Endometrium (tissue), 2 donors: ENCODE measurements at regions not wholly inside any gene's neighbourhood (a gene's known extent, or its start where the extent isn't known, plus 50 kb on each side); places are given as distances from the start of the nearest gene placed in this dataset.
A peak's percentile ranks its signal among the peaks of the same experiment; 100 is the strongest.
"Not testable (repeated sequence)": the region's sequence is repeated elsewhere in the genome, so short reads cannot be mapped to it uniquely, and the experiment has no call there.

ENCODE experiments used
- FAIRE-seq: peaks from 2 replicates; lab custom pipeline; 2012; peaks lifted over from hg19 to GRCh38; lab: Jason Lieb, UNC
- donor health status: control.
- donor health status: control.

DNA sequence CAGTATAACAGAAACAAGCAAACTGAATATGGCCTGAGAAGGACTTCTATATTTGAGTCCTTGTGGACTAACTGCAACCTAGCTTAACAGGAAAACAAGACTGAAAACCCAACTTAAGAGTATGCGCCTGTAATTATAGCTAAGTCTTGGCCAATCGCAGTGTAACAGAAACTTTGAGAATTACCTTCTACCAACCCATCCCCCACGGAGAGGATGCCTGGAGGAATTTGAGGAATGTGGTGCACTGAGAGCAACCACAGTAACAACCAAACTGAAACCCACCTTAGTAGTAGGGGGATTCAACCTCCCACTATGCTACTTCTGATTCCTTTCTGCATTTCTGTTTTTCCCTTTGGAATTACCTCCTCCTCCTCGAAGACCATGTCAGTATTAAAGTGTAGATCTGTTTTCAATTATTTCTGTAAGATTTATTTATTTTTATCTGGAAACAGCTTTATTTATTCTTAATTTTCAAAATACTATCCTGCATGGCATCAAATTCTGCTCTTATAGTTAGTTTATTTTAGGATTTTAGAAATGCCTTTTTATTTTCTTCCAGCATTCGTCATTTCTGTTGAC lies 393.6 kb downstream of the KCNA4 start:
- FAIRE-seq: peak; percentile 96

DNA sequence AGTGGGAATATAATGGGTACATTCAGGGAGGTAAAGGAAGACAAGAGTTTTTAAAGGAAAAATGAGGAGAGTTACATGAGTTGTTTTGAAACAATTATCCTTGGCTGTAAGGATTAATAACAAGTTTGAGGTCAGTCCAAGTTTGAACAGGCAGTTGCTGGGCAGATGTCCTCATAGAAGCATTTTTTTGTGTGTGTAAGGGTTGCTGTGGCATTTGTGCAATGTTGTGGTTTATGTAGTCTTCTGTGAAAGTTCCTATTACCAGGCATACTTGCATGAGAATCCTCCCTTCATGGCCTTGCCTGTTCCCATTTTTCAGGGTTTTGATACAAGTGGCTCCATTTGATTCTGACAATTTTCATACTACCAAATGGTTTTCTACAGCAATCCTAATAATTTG lies 400.2 kb downstream of the KCNA4 start:
- FAIRE-seq: no peak

DNA sequence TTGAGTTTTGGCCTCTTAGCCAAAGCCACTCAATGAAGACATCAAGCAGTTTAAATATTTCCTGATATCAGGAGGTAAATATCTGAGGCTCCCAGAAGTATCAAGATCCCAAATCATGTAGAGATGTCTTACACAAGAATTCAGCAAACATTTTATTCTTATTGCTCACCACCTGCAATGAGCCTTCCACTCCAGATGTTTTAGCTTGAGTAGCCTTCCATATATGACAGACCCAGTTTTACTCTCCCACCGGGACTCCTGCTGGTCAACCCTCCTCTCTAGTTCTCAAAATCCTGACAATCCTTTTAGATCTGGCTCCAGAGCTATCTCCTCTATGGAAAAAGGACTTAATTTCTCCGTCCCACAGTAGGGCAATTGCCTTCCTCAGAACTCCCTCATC lies 404.4 kb downstream of the KCNA4 start:
- FAIRE-seq: no peak

DNA sequence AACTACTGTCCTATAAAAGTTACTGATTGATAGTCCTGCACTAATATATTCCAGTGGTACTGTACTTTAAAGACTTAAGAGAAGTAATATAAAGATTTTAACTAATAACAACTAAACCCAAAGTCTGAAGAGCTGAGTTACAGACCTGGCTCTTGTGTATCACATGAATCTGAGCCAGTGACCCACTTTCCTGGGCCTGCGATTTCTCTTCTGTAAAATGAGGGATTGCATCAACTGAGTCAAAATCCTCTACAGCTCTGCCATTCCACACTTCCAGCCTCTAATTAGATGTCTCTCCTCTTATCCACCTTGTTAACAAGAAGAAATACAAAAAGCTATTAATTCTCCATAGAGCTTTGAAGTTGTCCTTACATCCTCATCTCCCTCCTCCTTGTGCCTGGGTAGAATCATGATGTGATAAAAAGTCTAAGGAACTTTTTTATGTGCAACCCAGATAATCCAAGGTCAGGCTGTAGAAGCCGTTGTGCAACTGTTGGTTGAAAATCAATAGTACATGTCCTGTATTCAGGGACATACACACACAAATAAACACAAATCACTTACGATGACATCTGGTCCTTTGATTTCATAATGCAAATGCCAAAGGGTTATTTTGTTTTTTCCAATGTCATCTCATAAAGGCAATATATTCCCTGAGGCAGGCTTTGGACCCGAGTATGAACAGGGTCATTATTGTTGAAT lies 410.3 kb downstream of the KCNA4 start:
- FAIRE-seq: no peak

DNA sequence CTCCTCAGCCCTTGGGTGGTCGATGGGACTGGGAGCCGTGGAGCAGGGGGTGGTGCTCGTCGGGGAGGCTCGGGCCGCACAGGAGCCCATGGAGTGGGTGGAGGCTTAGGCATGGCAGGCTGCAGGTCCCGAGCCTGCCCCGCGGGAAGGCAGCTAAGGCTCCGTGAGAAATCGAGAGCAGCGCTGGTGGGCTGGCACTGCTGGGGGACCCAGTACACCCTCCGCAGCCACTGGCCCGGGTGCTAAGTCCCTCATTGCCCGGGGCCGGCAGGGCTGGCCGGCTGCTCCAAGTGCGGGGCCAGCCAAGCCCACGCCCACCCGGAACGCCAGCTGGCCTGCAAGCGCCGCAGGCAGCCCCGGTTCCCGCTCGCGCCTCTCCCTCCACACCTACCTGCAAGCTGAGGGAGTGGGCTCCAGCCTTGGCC lies 416.7 kb downstream of the KCNA4 start:
- FAIRE-seq: not testable (repeated sequence)

GRCh38 chr11:29584342-29584741 lies 432.5 kb downstream of the KCNA4 start:
- FAIRE-seq: no peak

DNA sequence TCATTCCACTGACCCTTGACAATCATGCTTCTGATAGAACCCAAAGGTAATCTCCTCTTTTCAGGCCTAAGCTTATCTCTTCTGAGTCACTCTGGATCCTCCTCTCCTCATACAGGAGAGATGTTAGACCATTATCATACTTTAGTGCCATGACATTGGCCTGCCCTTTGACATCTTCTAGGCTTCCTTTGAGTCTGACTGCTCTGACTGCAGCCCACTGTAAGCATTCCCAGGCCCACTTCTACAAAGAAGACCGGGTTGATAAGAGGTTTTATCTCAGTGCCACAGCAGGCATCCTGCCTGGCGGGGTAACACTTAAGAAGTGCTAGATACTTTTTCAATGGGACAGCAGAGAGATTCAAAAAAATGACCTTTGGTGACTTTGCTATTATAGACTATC lies 438.0 kb downstream of the KCNA4 start:
- no peak for FAIRE-seq

GRCh38 chr11:29564486-29564885 lies 452.3 kb downstream of the KCNA4 start:
- no peak for FAIRE-seq

- FAIRE-seq: no peak
These were observed 454.6 kb downstream of the KCNA4 start for GRCh38 chr11:29562183-29562582.

DNA sequence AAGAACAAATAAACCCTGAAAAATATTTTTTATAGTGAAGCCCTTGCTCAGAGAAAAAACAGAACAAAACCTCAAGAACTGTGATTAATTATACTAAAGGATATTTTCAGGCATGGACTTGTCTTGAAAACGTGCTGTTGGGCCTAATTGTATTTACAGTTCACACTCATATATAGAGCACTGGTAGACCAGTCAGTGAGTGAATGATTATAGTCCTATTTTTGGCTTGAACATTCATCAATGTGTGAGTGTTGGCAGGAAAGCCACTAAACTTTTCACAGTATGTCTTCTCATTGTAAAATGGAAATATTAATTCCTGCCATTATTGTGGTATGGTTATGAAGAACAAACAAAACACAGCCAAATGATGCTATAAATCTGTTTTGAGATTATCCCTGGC lies 462.8 kb downstream of the KCNA4 start:
- no peak for FAIRE-seq

- no peak for FAIRE-seq
These were observed 478.3 kb downstream of the KCNA4 start for GRCh38 chr11:29538339-29539036.

DNA sequence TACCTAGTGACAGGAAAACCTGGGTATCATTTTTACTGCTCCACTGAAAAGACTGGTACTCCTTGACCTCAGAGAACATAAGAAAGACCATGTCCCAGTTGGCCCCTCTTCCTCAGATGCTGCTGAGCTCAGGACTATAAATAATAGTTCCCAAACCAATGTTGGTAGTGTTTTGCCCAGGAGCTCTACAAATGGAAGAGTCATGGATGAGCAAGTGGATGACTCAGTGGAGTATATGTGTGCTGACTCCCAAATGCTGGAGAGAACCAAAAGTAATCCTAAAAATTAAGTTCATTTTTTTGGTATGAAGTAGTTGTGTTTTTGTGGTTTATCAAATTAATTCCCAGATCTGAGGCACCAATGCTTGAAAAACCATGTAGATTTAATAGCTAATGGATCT lies 482.0 kb downstream of the KCNA4 start:
- no peak for FAIRE-seq

DNA sequence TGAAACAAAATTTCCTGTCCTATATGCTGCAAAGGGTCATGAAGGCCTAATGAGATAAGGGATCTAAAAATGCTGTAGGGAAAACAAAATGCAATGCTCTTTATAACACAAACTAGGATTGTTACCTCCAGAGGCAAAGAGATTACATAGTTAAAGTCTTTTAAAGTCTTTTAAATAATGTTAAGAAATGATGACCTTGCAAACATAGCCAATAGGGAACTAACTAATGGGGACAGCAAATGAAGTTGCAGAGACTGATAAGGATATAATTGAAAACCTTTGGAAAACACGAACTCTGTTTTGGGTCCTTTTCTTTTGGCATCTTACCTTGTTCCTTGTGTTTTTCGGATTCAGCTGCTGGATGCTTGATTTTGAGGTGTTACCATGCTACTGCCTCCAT lies 485.9 kb downstream of the KCNA4 start:
- FAIRE-seq: no peak

GRCh38 chr11:29527391-29527936 lies 489.4 kb downstream of the KCNA4 start:
- FAIRE-seq: no peak

- no peak for FAIRE-seq
These were observed 498.2 kb downstream of the KCNA4 start for GRCh38 chr11:29518389-29519174.

DNA sequence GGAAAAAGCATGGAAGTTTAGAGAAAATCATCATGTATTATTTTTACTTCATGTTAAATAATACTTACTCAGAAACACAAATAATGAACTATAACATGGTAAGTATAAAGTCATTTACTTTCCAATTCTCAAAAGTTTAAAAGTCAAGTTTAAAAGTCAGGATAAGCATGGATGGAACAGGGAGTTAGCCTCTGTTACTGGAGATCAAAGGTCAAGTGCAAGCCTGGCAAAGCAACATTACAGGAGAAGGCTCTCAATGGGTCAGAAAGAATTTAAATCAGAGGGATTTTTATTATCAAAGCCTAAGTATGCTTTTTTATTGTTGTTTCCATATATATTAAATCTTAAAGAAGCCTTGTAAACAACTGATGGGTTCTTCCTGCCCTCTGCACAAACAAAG lies 505.4 kb downstream of the KCNA4 start:
- peak; percentile 33 for FAIRE-seq

DNA sequence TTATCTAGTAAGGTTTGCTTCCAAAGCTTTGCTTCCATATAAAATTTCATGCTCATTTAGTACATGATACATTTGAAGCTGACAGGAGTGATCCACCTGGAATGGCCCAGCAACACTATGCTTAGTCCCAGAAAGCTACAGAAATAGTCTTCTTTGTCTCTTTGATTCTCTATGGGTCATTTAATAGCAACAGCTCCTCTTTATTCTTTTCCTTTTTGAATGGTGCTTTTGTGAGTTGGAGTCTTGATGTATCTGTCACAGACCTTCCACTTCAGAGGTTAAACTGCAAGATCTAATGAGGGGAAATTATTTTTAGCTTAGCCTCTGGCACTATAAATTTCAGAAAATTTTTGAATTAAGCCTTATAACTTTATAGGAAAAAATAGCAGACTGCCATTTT lies 509.5 kb downstream of the KCNA4 start:
- no peak for FAIRE-seq

GRCh38 chr11:29495676-29496075 lies 521.2 kb downstream of the KCNA4 start:
- FAIRE-seq: no peak

DNA sequence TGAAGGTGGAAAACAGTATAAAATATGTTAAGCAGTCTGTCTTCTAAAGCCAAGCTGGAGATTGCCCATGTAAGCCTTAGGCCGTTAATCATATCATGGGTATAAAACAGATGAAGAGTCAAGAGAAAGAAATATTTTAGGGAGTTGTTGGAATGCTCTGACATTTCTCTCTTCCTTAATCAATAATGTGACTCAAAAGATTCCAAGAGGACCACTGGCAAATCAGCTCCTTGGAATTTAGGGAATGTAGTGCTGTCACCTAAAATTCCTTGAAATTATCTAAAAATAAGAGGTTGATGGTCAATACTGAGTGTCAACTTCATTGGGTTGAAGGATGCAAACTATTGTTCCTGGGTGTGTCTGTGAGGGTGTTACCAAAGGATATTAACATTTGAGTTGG lies 525.9 kb downstream of the KCNA4 start:
- no peak for FAIRE-seq

DNA sequence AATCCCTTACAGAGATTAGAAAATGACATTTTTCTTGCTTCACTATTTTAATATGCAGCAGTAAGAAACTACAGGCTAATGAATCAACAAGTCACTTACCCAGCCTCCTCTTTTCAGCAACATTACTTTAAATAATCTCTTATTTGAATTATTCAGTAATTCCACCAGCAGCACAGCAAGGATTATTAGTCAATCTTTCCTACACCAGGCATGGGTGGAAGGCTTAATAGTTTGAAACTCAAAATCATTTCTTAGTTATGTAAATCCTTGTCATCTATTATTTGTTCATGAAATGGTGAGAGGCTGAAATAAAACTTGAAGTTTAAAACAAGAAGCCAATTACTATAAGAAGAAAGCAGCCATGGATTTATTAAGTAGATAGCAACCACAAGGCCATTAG lies 530.5 kb downstream of the KCNA4 start:
- FAIRE-seq: no peak

DNA sequence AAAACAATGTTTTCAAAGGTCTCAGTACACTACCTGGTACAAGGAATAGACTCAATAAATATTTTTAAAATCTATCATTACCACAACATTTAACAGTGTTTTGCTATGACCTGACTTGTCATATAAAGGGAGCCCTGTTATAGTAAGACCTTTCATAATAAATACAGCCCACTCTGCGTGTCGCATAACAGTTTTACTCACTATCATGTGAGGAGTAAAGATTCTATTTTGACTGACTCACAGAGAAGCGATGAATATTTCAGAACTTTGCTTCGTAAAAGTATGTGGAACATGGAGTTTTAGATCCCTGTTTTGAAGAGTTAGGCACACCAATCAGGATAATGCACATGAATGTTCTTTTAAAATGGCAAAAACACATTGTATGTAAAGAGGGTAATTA lies 531.2 kb downstream of the KCNA4 start:
- FAIRE-seq: no peak

GRCh38 chr11:29484548-29484947 lies 532.3 kb downstream of the KCNA4 start:
- FAIRE-seq: no peak

GRCh38 chr11:29483831-29484230 lies 533.0 kb downstream of the KCNA4 start:
- no peak for FAIRE-seq
